Activated CD4-positive, alpha-beta T cell treated with anti-CD3 and anti-CD28 coated beads, Interleukin-2, amount 10 ng/mL, durations not matched to agents 24 days and 14 days (primary cell): ENCODE measurements at regions not wholly inside any gene's neighbourhood (a gene's known extent, or its start where the extent isn't known, plus 50 kb on each side); places are given as distances from the start of the nearest gene placed in this dataset.
"Not testable (repeated sequence)": the region's sequence is repeated elsewhere in the genome, so short reads cannot be mapped to it uniquely, and the experiment has no call there.

Experiments used
- DNase-seq: peaks from one replicate; pipeline ENCODE4 v3.0.0; 2022
- H3K27ac Mint-ChIP-seq: one replicate; pipeline ENCODE4 v1.8.0; 2022; ENCODE audit warnings: mild to moderate bottlenecking, mixed read lengths
- H3K27me3 Mint-ChIP-seq: one replicate; pipeline ENCODE4 v1.8.0; 2022; ENCODE audit warnings: mixed read lengths
- H3K36me3 Mint-ChIP-seq: one replicate; pipeline ENCODE4 v1.8.0; 2022; ENCODE audit warnings: low read depth, mild to moderate bottlenecking, mixed read lengths
- H3K4me1 Mint-ChIP-seq: one replicate; pipeline ENCODE4 v1.8.0; 2021; ENCODE audit warnings: mixed read lengths
- H3K4me3 Mint-ChIP-seq: one replicate; pipeline ENCODE4 v1.8.0; 2022; ENCODE audit warnings: mild to moderate bottlenecking, moderate library complexity, mixed read lengths
- H3K9me3 Mint-ChIP-seq: one replicate; pipeline ENCODE4 v1.8.0; 2021; ENCODE audit warnings: mixed read lengths
- intact Hi-C: fragments of 100-400 bp; cut with micrococcal nuclease; formaldehyde crosslinking; loops from one replicate; pipeline ENCODE4 v1.15.1; 2023

DNA sequence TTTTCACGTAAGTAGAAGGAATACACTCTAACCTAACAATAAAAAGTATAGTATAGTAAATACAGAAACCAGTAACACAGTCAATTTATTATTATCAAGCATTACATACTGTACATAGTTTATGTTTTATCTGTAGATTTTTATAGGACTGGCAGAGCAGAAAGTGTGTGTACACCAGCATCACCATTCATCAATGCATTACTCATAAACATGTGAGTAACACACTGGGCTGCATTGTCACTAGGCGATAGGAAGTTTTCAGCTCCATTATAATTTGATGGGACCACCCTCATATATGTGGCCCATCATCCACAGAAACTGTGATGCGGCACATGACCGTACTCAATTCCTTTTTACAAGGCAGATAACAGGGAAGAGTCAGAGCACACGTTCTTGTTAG lies 137.8 kb upstream of the RBPJ start:
- no peak for DNase-seq
- H3K36me3 Mint-ChIP-seq = peaks cover 3% of the 10 kb centered on the region
- peaks cover 10% of the 10 kb centered on the region for H3K9me3 Mint-ChIP-seq
- intact Hi-C loops = no loop called here
- H3K27ac Mint-ChIP-seq = no peak overlapping the region
- H3K4me3 Mint-ChIP-seq = no peak overlapping the region
- peaks cover 15% of the 10 kb centered on the region for H3K4me1 Mint-ChIP-seq
- H3K27me3 Mint-ChIP-seq = no peaks in the 10 kb centered on the region

DNA sequence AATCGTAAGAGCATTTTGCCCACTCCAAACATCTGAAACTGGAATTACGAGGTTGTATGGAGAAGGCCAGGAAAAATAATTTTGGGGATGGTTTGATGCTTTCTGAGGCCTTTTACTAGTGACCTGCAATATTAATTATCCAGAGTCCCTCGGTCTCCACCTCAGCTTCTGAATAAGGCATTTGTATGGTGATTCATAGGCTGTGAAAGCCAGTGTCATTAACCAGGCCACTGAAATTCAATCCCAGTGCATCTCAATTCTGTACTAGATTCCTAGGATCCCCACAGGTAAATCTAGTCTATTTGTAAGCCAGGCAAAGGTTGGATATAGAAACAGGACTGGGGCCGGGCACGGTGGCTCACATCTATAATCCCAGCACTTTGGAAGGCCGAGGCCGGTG lies 135.4 kb upstream of the RBPJ start:
- no peak for DNase-seq

GRCh38 chr4:26191353-26191752 lies 129.5 kb upstream of the RBPJ start:
- H3K4me1 Mint-ChIP-seq = peaks cover 38% of the 10 kb centered on the region
- H3K9me3 Mint-ChIP-seq = peaks cover 6% of the 10 kb centered on the region
- H3K36me3 Mint-ChIP-seq = peaks cover 2% of the 10 kb centered on the region
- peak overlapping the region; percentile 25 for H3K27ac Mint-ChIP-seq
- no peaks in the 10 kb centered on the region for H3K27me3 Mint-ChIP-seq
- no peak overlapping the region for H3K4me3 Mint-ChIP-seq
- DNase-seq = no peak
- intact Hi-C loops = no loop called here

More for the DNA sequence above, 135.4 kb upstream of the RBPJ start:
- H3K36me3 Mint-ChIP-seq = peaks cover 2% of the 10 kb centered on the region
- H3K9me3 Mint-ChIP-seq = peaks cover 7% of the 10 kb centered on the region
- peaks cover 11% of the 10 kb centered on the region for H3K4me1 Mint-ChIP-seq
- peak overlapping the region; percentile 8 for H3K27ac Mint-ChIP-seq
- intact Hi-C loops = no loop called here
- H3K4me3 Mint-ChIP-seq = no peak overlapping the region
- no peaks in the 10 kb centered on the region for H3K27me3 Mint-ChIP-seq

DNA sequence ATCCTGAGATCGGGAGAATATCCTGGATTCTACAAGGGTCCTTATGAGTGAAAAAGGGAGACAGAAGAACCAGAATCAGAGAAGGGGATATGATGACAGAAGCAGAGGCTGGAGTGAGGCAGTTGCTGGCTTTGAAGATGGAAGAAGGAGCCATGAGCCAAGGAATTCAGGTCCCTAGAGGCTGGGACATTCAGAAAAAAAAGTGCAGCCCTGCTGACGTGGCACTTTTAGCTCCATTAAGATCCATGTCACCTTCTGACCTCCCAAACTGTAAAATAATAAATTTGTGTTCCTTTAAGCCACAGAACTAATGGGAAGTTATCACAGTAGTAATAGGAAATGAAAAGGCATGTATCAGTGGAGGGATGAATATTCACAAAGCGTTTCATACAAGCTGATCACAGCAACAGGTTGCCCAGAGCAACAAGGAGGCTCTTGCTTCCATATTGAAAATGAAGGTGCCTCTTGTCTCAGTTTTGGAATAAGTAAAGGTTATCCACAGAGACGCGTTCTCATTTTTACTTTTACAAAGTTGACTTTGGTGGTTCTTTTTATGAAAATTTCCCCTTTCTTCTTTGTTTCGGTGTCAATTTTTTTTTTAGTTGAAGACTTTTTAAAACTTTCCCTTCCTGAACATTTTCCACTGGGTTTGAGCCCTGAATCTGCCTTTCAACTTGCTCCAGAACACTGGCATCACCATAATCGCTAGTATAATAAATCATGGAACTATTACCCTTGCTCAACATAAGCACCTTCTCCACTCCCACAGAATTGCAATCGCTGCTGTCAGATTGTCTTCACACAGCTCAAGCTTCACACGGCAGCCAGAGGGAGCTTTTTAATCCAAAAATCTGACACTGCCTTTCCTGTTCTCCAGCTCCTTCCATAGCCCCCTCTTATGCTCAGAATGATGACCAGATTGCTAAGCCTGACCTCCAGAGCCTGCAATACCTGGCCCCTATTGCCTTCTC lies 127.6 kb upstream of the RBPJ start:
- peaks cover 6% of the 10 kb centered on the region for H3K9me3 Mint-ChIP-seq
- H3K4me3 Mint-ChIP-seq = peak overlapping the region; percentile 31
- no peaks in the 10 kb centered on the region for H3K27me3 Mint-ChIP-seq
- intact Hi-C loops = loop anchor here (1.0 to 2.0 kb wide), 7 partner anchors 18 to 126 kb away; no protein-coding TSS in a partner anchor
- peaks cover 51% of the 10 kb centered on the region for H3K4me1 Mint-ChIP-seq
- H3K27ac Mint-ChIP-seq = peak overlapping the region; percentile 96
- no peak for DNase-seq
- peaks cover 8% of the 10 kb centered on the region for H3K36me3 Mint-ChIP-seq

- peak overlapping the region; percentile 96 for H3K27ac Mint-ChIP-seq
- intact Hi-C loops = loop anchor here (5.0 kb wide), 3 partner anchors 43 to 257 kb away; no protein-coding TSS in a partner anchor
- no peak for DNase-seq
- H3K4me1 Mint-ChIP-seq = peaks cover 62% of the 10 kb centered on the region
- no peaks in the 10 kb centered on the region for H3K27me3 Mint-ChIP-seq
- peaks cover 6% of the 10 kb centered on the region for H3K9me3 Mint-ChIP-seq
- peak overlapping the region; percentile 12 for H3K4me3 Mint-ChIP-seq
- peaks cover 8% of the 10 kb centered on the region for H3K36me3 Mint-ChIP-seq
Observed at GRCh38 chr4:26194764-26195163, 126.0 kb upstream of the RBPJ start.

GRCh38 chr4:26196567-26196966 lies 124.2 kb upstream of the RBPJ start:
- Mint-ChIP-seq H3K9me3 (peaks cover 6% of the 10 kb centered on the region), H3K27ac (peak overlapping the region; percentile 96), H3K27me3 (no peaks in the 10 kb centered on the region), H3K4me1 (peaks cover 66% of the 10 kb centered on the region), H3K36me3 (peaks cover 13% of the 10 kb centered on the region), H3K4me3 (peak overlapping the region; percentile 74)
- DNase-seq = no peak
- intact Hi-C loops = loop anchor here (2.0 to 5.0 kb wide), 4 partner anchors 41 to 259 kb away; no protein-coding TSS in a partner anchor

DNA sequence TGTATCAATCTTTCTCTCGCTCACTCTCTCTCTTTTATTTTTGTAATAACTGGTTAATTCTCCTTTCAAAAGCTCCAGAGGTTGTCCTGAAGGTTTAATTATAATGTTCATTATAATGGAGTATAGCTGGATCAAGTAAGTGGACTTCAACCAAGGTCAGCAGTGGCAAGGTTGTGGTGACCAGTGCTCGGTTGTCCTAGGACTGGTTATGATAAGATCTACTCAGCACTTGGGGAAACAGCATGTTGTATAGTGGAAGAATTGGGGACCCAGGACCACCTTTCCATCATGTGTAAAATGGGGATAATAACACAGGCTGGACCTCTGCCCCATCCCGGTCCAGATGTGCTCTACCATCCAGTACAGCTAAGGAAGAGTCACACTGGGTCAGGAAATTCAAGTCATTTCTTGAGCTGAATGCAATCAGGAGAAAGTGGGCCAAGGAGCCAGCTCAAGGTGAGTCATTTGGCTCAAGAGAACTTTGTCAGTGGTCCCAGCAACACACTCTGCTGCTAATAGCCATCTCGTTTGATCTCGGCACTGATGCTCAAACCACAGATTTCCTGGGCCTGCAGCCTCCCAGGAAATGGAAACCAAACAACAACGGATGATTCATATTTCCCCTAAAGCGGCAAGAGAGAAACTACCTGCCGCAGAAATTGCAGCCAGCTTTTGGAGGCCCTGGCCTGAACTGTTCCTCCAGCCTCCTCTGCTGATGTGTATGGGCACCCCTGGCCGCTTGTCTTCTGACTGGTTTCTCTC lies 123.6 kb upstream of the RBPJ start:
- peak; percentile 93 for DNase-seq
- Mint-ChIP-seq H3K27ac (peak overlapping the region; percentile 96), H3K9me3 (peaks cover 10% of the 10 kb centered on the region), H3K4me3 (peak overlapping the region; percentile 74), H3K27me3 (no peaks in the 10 kb centered on the region), H3K4me1 (peaks cover 72% of the 10 kb centered on the region), H3K36me3 (peaks cover 15% of the 10 kb centered on the region)
- intact Hi-C loops = loop anchor here (1.0 to 5.0 kb wide), 9 partner anchors 40 to 260 kb away; no protein-coding TSS in a partner anchor

DNA sequence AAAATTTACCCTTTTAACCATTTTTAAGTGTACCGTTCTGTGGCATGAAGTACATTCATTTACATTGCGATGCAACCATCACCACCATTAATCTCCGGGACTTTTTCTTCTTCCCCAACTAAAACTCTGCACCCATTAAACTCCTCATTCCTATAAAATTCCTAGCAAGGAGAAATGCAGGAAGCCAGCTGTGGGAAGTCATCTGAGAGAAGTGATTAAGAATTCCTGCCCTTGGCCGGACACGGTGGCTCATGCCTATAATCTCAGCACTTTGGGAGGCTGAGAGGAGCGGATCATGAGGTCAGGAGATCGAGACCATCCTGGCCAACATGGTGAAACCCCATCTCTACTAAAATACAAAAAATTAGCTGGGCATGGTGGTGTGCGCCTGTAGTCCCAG lies 121.9 kb upstream of the RBPJ start:
- peaks cover 67% of the 10 kb centered on the region for H3K4me1 Mint-ChIP-seq
- H3K27ac Mint-ChIP-seq = peak overlapping the region; percentile 96
- not testable (repeated sequence) for DNase-seq, H3K27me3 Mint-ChIP-seq, H3K4me3 Mint-ChIP-seq
- H3K36me3 Mint-ChIP-seq = peaks cover 21% of the 10 kb centered on the region
- H3K9me3 Mint-ChIP-seq = peaks cover 16% of the 10 kb centered on the region
- intact Hi-C loops = loop anchor here (5.0 kb wide), 3 partner anchors 38 to 262 kb away; no protein-coding TSS in a partner anchor

- intact Hi-C loops = loop anchor here (5.0 kb wide), 3 partner anchors 38 to 262 kb away; no protein-coding TSS in a partner anchor
- no peaks in the 10 kb centered on the region for H3K27me3 Mint-ChIP-seq
- H3K9me3 Mint-ChIP-seq = peaks cover 14% of the 10 kb centered on the region
- DNase-seq = no peak
- no peak overlapping the region for H3K4me3 Mint-ChIP-seq
- H3K36me3 Mint-ChIP-seq = peaks cover 21% of the 10 kb centered on the region
- peaks cover 68% of the 10 kb centered on the region for H3K4me1 Mint-ChIP-seq
- H3K27ac Mint-ChIP-seq = peak overlapping the region; percentile 96
Observed at GRCh38 chr4:26199596-26199995, 121.2 kb upstream of the RBPJ start.

GRCh38 chr4:26201120-26201519 lies 119.7 kb upstream of the RBPJ start:
- Mint-ChIP-seq H3K27ac (peak overlapping the region; percentile 64), H3K27me3 (no peaks in the 10 kb centered on the region), H3K4me3 (no peak overlapping the region), H3K36me3 (peaks cover 21% of the 10 kb centered on the region), H3K9me3 (peaks cover 14% of the 10 kb centered on the region), H3K4me1 (peaks cover 62% of the 10 kb centered on the region)
- intact Hi-C loops = no loop called here
- no peak for DNase-seq

GRCh38 chr4:26204249-26204825 lies 116.5 kb upstream of the RBPJ start:
- Mint-ChIP-seq H3K4me3 (no peak overlapping the region), H3K36me3 (peaks cover 14% of the 10 kb centered on the region), H3K27ac (peak overlapping the region; percentile 68), H3K9me3 (peaks cover 14% of the 10 kb centered on the region), H3K27me3 (no peaks in the 10 kb centered on the region), H3K4me1 (peaks cover 45% of the 10 kb centered on the region)
- DNase-seq = peak; percentile 76
- intact Hi-C loops = no loop called here

- H3K4me1 Mint-ChIP-seq = peaks cover 44% of the 10 kb centered on the region
- H3K27me3 Mint-ChIP-seq = peaks cover 3% of the 10 kb centered on the region
- H3K27ac Mint-ChIP-seq = no peak overlapping the region
- H3K4me3 Mint-ChIP-seq = no peak overlapping the region
- DNase-seq = no peak
- peaks cover 17% of the 10 kb centered on the region for H3K9me3 Mint-ChIP-seq
- H3K36me3 Mint-ChIP-seq = peaks cover 13% of the 10 kb centered on the region
- intact Hi-C loops = no loop called here
Observed at GRCh38 chr4:26204911-26205370, 115.9 kb upstream of the RBPJ start.

DNA sequence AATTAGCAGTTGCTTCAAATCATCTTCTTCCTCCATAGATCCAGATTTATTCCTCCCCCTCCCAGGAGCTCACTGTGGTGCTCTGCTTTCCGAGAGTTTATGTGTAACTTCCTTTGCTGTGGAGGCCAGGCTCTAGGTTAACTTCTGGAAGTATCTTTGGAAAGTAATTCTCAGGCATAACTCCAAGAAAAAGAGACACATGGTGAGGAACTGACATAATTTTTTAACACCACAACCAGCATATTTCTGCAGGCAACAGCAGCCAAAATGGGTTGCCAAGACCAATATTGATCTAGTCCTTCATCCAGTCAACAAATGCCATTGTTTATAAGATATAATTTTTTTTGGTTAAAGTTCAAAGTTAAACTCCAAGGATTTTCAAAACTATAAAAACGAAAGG lies 114.5 kb upstream of the RBPJ start:
- H3K27ac Mint-ChIP-seq = no peak overlapping the region
- H3K9me3 Mint-ChIP-seq = peaks cover 19% of the 10 kb centered on the region
- peaks cover 9% of the 10 kb centered on the region for H3K27me3 Mint-ChIP-seq
- DNase-seq = no peak
- H3K4me3 Mint-ChIP-seq = no peak overlapping the region
- H3K36me3 Mint-ChIP-seq = peaks cover 10% of the 10 kb centered on the region
- peaks cover 36% of the 10 kb centered on the region for H3K4me1 Mint-ChIP-seq
- intact Hi-C loops = no loop called here
